ENCODE measurements at regions not wholly inside any gene's neighbourhood (a gene's known extent, or its start where the extent isn't known, plus 50 kb on each side); places are given as distances from the start of the nearest gene placed in this dataset.

DNA sequence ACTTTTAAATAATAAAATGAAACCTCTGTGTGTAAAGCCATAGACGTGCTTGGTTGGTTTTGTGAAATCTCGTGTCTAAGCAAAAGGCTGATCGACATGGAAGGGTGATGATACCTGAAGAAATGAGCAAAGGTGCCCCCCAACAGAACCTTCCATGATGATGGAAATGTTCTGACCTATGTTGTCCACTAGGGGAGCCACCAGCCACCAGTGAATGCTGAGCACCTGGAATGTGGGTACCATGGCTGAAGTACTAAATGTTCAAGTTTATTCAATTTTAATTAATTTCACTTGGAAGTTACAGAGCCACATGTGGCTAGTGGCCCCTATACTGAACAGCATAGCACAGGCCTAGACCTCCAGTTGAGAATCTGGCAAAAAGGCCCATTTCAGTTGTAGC is 158.8 kb downstream of the POLR2M start (continued):
- TF ChIP-seq, protein P1, sequence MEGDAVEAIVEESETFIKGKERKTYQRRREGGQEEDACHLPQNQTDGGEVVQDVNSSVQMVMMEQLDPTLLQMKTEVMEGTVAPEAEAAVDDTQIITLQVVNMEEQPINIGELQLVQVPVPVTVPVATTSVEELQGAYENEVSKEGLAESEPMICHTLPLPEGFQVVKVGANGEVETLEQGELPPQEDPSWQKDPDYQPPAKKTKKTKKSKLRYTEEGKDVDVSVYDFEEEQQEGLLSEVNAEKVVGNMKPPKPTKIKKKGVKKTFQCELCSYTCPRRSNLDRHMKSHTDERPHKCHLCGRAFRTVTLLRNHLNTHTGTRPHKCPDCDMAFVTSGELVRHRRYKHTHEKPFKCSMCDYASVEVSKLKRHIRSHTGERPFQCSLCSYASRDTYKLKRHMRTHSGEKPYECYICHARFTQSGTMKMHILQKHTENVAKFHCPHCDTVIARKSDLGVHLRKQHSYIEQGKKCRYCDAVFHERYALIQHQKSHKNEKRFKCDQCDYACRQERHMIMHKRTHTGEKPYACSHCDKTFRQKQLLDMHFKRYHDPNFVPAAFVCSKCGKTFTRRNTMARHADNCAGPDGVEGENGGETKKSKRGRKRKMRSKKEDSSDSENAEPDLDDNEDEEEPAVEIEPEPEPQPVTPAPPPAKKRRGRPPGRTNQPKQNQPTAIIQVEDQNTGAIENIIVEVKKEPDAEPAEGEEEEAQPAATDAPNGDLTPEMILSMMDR (CRISPR knock-in tag; IDR thresholded peaks at IDR 0.05): peak; percentile 30
- TF ChIP-seq SRSF9 (IDR thresholded peaks at IDR 0.05; ENCODE audit: borderline replicate concordance, insufficient read depth, low read depth, low read length, poor library complexity, severe bottlenecking): no peak
- TF ChIP-seq, protein P2, sequence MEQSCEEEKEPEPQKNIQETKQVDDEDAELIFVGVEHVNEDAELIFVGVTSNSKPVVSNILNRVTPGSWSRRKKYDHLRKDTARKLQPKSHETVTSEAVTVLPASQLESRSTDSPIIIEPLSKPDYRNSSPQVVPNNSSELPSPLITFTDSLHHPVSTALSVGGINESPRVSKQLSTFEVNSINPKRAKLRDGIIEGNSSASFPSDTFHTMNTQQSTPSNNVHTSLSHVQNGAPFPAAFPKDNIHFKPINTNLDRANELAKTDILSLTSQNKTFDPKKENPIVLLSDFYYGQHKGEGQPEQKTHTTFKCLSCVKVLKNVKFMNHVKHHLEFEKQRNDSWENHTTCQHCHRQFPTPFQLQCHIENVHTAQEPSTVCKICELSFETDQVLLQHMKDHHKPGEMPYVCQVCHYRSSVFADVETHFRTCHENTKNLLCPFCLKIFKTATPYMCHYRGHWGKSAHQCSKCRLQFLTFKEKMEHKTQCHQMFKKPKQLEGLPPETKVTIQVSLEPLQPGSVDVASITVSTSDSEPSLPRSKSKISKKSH (CRISPR knock-in tag; IDR thresholded peaks at IDR 0.05; ENCODE audit: borderline replicate concordance): no peak

DNA sequence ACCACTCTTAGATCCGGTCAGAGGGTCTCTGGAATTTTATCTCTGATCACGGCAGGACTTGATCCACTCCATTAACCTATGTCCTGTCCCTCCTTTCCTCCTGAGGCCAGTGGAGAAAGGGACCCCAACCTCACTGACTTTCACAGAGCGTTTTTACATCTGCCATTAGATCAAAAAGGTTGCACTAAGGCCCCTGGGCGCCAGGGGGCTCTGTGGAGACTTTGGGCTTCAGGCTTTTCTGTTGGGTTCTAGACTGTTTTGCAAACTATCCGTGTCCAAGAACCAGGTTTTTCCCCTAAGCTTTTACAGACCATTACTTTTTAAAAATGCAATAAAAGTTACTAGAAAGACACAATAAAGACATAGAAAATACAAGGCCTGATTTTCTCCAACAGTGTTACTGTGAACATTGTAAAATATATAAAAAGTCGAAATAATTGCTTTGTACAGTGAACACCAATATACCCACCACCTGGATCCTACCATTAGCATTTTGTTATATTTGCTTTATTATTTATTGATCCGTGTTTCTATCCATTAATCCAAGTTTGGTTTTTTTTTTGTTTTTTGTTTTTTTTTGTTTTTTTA is 159.7 kb downstream of the POLR2M start:
- POLR2A ChIA-PET: no interaction called here
- peak; percentile 56 for DNase-seq (ENCODE audit: low spot score)
- TF ChIP-seq SMC3 (IDR thresholded peaks at IDR 0.05; ENCODE audit: low read length) (peak; percentile 66), XRCC5 (optimal IDR thresholded peaks at IDR 0.05; ENCODE audit: low read length) (peak; percentile 44), ZNF670 (CRISPR knock-in tag; IDR thresholded peaks at IDR 0.05; ENCODE audit: borderline replicate concordance) (no peak), NCOA5 (CRISPR knock-in tag; IDR thresholded peaks at IDR 0.05) (no peak), ZNF501 (CRISPR knock-in tag; IDR thresholded peaks at IDR 0.05) (0 out of 2 replicates have a peak, but pooled peaks have one; percentile 19)
- TF ChIP-seq, protein P3, sequence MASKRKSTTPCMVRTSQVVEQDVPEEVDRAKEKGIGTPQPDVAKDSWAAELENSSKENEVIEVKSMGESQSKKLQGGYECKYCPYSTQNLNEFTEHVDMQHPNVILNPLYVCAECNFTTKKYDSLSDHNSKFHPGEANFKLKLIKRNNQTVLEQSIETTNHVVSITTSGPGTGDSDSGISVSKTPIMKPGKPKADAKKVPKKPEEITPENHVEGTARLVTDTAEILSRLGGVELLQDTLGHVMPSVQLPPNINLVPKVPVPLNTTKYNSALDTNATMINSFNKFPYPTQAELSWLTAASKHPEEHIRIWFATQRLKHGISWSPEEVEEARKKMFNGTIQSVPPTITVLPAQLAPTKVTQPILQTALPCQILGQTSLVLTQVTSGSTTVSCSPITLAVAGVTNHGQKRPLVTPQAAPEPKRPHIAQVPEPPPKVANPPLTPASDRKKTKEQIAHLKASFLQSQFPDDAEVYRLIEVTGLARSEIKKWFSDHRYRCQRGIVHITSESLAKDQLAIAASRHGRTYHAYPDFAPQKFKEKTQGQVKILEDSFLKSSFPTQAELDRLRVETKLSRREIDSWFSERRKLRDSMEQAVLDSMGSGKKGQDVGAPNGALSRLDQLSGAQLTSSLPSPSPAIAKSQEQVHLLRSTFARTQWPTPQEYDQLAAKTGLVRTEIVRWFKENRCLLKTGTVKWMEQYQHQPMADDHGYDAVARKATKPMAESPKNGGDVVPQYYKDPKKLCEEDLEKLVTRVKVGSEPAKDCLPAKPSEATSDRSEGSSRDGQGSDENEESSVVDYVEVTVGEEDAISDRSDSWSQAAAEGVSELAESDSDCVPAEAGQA (IDR thresholded peaks at IDR 0.05; ENCODE audit: low read depth): no peak
- TF ChIP-seq, protein P3 (CRISPR knock-in tag; IDR thresholded peaks at IDR 0.05; ENCODE audit: borderline replicate concordance): no peak
- TF ChIP-seq, protein P4, sequence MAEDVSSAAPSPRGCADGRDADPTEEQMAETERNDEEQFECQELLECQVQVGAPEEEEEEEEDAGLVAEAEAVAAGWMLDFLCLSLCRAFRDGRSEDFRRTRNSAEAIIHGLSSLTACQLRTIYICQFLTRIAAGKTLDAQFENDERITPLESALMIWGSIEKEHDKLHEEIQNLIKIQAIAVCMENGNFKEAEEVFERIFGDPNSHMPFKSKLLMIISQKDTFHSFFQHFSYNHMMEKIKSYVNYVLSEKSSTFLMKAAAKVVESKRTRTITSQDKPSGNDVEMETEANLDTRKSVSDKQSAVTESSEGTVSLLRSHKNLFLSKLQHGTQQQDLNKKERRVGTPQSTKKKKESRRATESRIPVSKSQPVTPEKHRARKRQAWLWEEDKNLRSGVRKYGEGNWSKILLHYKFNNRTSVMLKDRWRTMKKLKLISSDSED (CRISPR knock-in tag; IDR thresholded peaks at IDR 0.05): no peak

More for the DNA sequence above, 159.7 kb downstream of the POLR2M start:
- Histone ChIP-seq H3K27me3 (ENCODE audit: control insufficient read depth in 1 of 2, insufficient read depth in 2 of 2, low read length in 2 of 2) (peaks cover 0 to 1% of the 10 kb centered on the region in 2 experiments; a peak in 1 of 5 replicates), H3K4me3 (replicated peaks in 1 of 3; ENCODE audit: insufficient read depth in 1 of 3, low read depth in 2 of 3, low read length in 3 of 3) (no peak overlapping the region), H3K27ac (ENCODE audit: extremely low read length, insufficient read depth, low read length) (no peak overlapping the region), H3K4me1 (ENCODE audit: insufficient read depth, low read length) (no peaks in the 10 kb centered on the region), H3K9me3 (ENCODE audit: low read length) (no peaks in the 10 kb centered on the region), H3K9ac (ENCODE audit: insufficient read depth, low read depth, low read length) (no peak overlapping the region), H3K79me2 (ENCODE audit: insufficient read depth, low read length) (no peaks in the 10 kb centered on the region), H3K36me3 (replicated peaks in 1 of 2; ENCODE audit: control insufficient read depth in 1 of 2, insufficient read depth in 2 of 2, low read length in 2 of 2) (no peaks in the 10 kb centered on the region), H3K4me2 (ENCODE audit: low read depth, low read length) (no peak overlapping the region), H4K20me1 (ENCODE audit: insufficient read depth, low read length) (no peaks in the 10 kb centered on the region), H2AFZ (ENCODE audit: low read length) (no peak overlapping the region)
- 16% methylated on average over 7 of the region's 7 CpGs for WGBS (ENCODE audit: low lambda C conversion rate)
- no TSS peak for BruUV-seq (replicated peaks)
- peak; percentile 72 for FAIRE-seq
- in situ Hi-C loops (cut with HindIII; ENCODE audit: extremely low pct_ligation_motif_present, low pct_unique_long_range_greater_than_20kb) (loop anchor here (5.0 to 10.0 kb wide), 2 partner anchors 201 to 319 kb away; partner anchors contain the start of gene ALDH1A2), intact Hi-C loops (cut with micrococcal nuclease; ENCODE audit: unreplicated experiment) (loop anchor here (2.0 kb wide), 1 partner anchor 317 kb away; no protein-coding TSS in a partner anchor)
- CTCF ChIA-PET (ENCODE audit: low intra/inter-chr PET ratio, low total read pairs): interaction anchor here (0.8 to 2.0 kb wide), 3 partner anchors 205 to 355 kb away, joined by 4 to 8 read pairs (median 4); no protein-coding TSS in a partner anchor
- ATAC-seq: peak; percentile 67

Data from HepG2 (cell line).